ENCODE measurements at regions not wholly inside any gene's neighbourhood (a gene's known extent, or its start where the extent isn't known, plus 50 kb on each side); places are given as distances from the start of the nearest gene placed in this dataset.

GRCh38 chr1:173266841-173267240 lies 59.7 kb upstream of the TNFSF4 start (continued):
- no peak for TF ChIP-seq ZNF532 (CRISPR knock-in tag; IDR thresholded peaks at IDR 0.05; ENCODE audit: borderline replicate concordance)
- no peak for TF ChIP-seq ZSCAN18 (CRISPR knock-in tag; IDR thresholded peaks at IDR 0.05)
- TF ChIP-seq FOXK1 (CRISPR knock-in tag; IDR thresholded peaks at IDR 0.05): no peak
- TF ChIP-seq ZNF232 (CRISPR knock-in tag; IDR thresholded peaks at IDR 0.05): no peak
- no peak for TF ChIP-seq MAX (CRISPR knock-in tag; IDR thresholded peaks at IDR 0.05)

GRCh38 chr1:173267453-173267945 lies 60.4 kb upstream of the TNFSF4 start:
- POLR2A ChIA-PET: no interaction called here
- H3K4me3 Mint-ChIP-seq: no peak overlapping the region
- no peak overlapping the region for H3K27ac Mint-ChIP-seq
- no peaks in the 10 kb centered on the region for H3K9me3 Mint-ChIP-seq
- DNase-seq (ENCODE audit: low spot score): no peak
- H3K4me1 Mint-ChIP-seq: peaks cover 4% of the 10 kb centered on the region
- ATAC-seq: no peak
- no peaks in the 10 kb centered on the region for H3K36me3 Mint-ChIP-seq
- CTCF ChIA-PET: interaction anchor here (1.2 kb wide), 1 partner anchor 12 kb away, joined by 5 read pairs; no protein-coding TSS in a partner anchor
- no peaks in the 10 kb centered on the region for H3K27me3 Mint-ChIP-seq (ENCODE audit: low read depth)
- TF ChIP-seq MYBL2 (CRISPR knock-in tag; IDR thresholded peaks at IDR 0.05): no peak
- no peak for TF ChIP-seq GRHL2 (CRISPR knock-in tag; IDR thresholded peaks at IDR 0.05; ENCODE audit: insufficient replicate concordance, severe bottlenecking)
- no peak for TF ChIP-seq SMAD4 (CRISPR knock-in tag; IDR thresholded peaks at IDR 0.05)
- TF ChIP-seq ZBTB43 (CRISPR knock-in tag; IDR thresholded peaks at IDR 0.05): no peak
- no peak for TF ChIP-seq ZNF219 (CRISPR knock-in tag; IDR thresholded peaks at IDR 0.05; ENCODE audit: borderline replicate concordance)
- TF ChIP-seq SMAD3 (CRISPR knock-in tag; IDR thresholded peaks at IDR 0.05; ENCODE audit: borderline replicate concordance): no peak
- TF ChIP-seq CBFB (CRISPR knock-in tag; IDR thresholded peaks at IDR 0.05; ENCODE audit: low read depth): no peak
- no peak for TF ChIP-seq TEAD1 (CRISPR knock-in tag; IDR thresholded peaks at IDR 0.05)
- no peak for TF ChIP-seq RORB (CRISPR knock-in tag; IDR thresholded peaks at IDR 0.05)
- no peak for TF ChIP-seq MAX (CRISPR knock-in tag; IDR thresholded peaks at IDR 0.05)
- no peak for TF ChIP-seq FOXK1 (CRISPR knock-in tag; IDR thresholded peaks at IDR 0.05)
- TF ChIP-seq IRF2 (CRISPR knock-in tag; IDR thresholded peaks at IDR 0.05; ENCODE audit: borderline replicate concordance, low read depth): no peak
- TF ChIP-seq ZNF121 (CRISPR knock-in tag; IDR thresholded peaks at IDR 0.05): no peak
- no peak for TF ChIP-seq ZNF138 (CRISPR knock-in tag; conservative IDR thresholded peaks at IDR 0.05)
- no peak for TF ChIP-seq NR2C2 (CRISPR knock-in tag; IDR thresholded peaks at IDR 0.05)
- TF ChIP-seq NFE2L1 (CRISPR knock-in tag; IDR thresholded peaks at IDR 0.05): no peak
- no peak for TF ChIP-seq CREB1 (CRISPR knock-in tag; IDR thresholded peaks at IDR 0.05)
- TF ChIP-seq MXD4 (CRISPR knock-in tag; IDR thresholded peaks at IDR 0.05; ENCODE audit: borderline replicate concordance): no peak
- no peak for TF ChIP-seq GABPB1 (CRISPR knock-in tag; IDR thresholded peaks at IDR 0.05)

All from WTC11 (cell line).